GM20000 (cell line): ENCODE measurements at regions not wholly inside any gene's neighbourhood (a gene's known extent, or its start where the extent isn't known, plus 50 kb on each side); places are given as distances from the start of the nearest gene placed in this dataset.

Experiments
- DNase-seq: peaks from one replicate; pipeline ENCODE4 v3.0.0; 2012; ENCODE audit warnings: low spot score
- TF ChIP-seq, protein P1 (sequence below): IDR thresholded peaks from 2 replicates; pipeline ENCODE4 v1.5.1; 2012; ENCODE audit warnings: mild to moderate bottlenecking, control low read depth; ENCODE audit errors: extremely low read depth, missing control alignments

- TF ChIP-seq, protein P1, sequence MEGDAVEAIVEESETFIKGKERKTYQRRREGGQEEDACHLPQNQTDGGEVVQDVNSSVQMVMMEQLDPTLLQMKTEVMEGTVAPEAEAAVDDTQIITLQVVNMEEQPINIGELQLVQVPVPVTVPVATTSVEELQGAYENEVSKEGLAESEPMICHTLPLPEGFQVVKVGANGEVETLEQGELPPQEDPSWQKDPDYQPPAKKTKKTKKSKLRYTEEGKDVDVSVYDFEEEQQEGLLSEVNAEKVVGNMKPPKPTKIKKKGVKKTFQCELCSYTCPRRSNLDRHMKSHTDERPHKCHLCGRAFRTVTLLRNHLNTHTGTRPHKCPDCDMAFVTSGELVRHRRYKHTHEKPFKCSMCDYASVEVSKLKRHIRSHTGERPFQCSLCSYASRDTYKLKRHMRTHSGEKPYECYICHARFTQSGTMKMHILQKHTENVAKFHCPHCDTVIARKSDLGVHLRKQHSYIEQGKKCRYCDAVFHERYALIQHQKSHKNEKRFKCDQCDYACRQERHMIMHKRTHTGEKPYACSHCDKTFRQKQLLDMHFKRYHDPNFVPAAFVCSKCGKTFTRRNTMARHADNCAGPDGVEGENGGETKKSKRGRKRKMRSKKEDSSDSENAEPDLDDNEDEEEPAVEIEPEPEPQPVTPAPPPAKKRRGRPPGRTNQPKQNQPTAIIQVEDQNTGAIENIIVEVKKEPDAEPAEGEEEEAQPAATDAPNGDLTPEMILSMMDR = no peak
- no peak for DNase-seq
Measured at GRCh38 chr4:173700650-173701049, 170.6 kb upstream of the HAND2 start.

DNA sequence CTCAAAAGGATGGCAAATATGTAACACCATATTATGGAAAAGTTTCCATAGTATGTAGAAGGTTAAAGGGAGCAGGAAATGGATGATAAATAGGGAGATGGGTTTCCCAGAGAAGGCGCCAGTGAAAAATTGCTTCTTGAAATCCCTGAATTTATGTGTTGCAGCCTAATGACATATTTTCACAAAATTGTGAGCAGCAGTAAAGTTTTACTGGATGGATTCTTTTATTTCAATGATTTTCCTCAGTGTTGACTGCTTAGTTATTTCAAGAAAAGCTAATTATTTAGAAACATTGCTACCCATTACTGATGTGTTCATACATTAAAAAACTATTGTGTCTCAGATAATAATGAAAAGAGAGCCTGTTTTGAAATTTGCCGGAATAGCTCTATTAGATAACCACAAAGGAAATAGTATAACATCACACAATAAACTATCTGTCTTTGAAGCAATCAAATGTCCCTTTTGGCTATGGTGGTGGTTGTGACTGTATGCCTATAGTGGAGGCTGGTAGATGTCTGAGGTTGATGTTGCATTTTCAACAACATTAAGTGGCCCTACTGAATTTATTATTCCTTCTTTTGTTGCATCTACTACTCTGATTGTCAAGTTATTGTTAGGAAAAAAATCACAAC, 169.9 kb upstream of the HAND2 start:
- TF ChIP-seq, protein P1 = no peak
- no peak for DNase-seq

- TF ChIP-seq, protein P1 = no peak
- no peak for DNase-seq
Measured at GRCh38 chr4:173698557-173699262, 168.7 kb upstream of the HAND2 start.

DNA sequence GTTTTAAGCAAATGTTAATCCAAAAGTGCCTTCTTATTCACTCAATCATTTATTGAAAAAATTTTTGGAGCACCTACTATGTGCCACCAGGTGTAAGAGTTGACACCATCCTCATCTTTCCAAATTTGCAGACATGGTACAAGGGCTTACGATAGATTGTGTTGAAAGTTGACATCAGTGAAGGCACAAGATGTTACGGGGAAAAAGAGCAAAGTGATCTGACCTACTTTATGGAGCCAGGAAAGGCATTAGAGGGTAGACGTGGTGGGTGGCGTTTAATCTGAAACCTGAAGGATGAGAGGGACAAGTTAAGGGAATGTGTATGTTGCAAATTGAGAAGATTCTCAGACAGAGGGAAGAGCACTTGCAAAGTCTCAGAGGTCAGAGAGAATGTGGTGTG, 167.8 kb upstream of the HAND2 start:
- DNase-seq = no peak
- TF ChIP-seq, protein P1 = no peak

DNA sequence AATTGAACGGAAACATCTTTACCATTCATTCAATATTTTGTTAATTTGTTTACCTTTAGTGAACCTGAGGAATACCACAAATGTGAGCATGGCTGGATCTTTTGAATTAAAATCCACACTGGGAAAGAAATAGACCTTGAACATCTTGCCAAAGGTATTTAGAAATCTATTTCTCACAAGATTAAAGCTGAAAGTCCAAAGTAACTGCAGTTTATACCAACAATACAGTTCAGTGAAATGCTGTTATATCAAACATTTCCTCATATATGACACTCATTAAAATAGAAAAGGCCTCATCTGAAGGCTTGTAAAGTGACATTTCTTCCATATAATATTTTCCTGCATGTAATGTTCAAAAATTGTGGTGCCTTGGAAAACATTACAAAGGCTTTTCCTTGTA, 166.5 kb upstream of the HAND2 start:
- TF ChIP-seq, protein P1 = no peak
- DNase-seq = no peak

DNA sequence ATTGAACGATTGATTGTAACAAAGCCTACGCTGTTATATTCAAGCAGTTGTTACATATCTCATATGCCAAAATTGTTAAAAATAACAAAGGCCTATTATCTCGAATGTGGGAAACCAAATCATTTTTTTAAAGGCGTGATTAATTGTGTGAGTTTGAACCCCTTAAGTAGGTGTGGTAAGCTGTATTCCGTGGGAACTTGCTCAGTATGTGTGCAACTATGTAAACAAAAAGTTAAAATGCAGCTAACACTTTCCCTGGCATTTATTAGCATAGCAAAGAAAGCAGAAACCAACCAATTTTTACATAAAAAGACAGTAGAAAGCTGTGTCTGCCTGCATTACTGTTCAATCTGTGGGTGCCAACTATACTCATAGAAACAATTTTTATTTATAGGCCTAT, 166.0 kb upstream of the HAND2 start:
- TF ChIP-seq, protein P1 = no peak
- no peak for DNase-seq

- DNase-seq = no peak
- TF ChIP-seq, protein P1 = no peak
Measured at GRCh38 chr4:173685831-173686210, 155.8 kb upstream of the HAND2 start.
